ENCODE measurements at regions not wholly inside any gene's neighbourhood (a gene's known extent, or its start where the extent isn't known, plus 50 kb on each side); places are given as distances from the start of the nearest gene placed in this dataset.

DNA sequence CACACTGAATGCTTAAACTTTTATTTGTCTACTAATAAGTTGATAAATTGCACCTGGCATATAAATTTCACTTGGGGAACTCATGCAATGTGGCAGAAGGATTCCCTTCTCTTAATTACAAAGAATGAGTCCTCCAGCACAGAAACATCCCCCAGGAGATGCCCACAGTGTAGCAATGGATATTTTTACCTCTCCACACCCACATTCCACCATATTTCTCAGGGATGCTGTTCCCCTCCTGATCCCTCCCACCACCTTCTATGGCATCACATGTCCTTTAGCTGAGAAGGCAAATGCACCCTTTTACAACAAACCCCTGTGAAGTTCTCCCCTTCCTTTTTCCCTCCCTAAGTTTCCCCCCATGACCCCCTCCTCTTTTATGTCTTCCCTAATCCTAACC lies 56.1 kb upstream of the UBASH3B start:
- Mint-ChIP-seq H3K4me1 (no peaks in the 10 kb centered on the region), H3K27ac (no peak overlapping the region), H3K9me3 (no peaks in the 10 kb centered on the region), H3K4me3 (no peak overlapping the region), H3K36me3 (no peaks in the 10 kb centered on the region), H3K27me3 (ENCODE audit: insufficient read depth, low read depth) (peaks cover 5% of the 10 kb centered on the region)
- H3K27me3 ChIP-seq: no peaks in the 10 kb centered on the region
- H3K9me3 ChIP-seq (ENCODE audit: low read depth): no peaks in the 10 kb centered on the region
- H4K20me1 ChIP-seq (ENCODE audit: low read depth): no peaks in the 10 kb centered on the region
- H2AFZ ChIP-seq (replicated peaks): no peak overlapping the region
- H3K4me2 ChIP-seq: no peak overlapping the region
- H3K9ac ChIP-seq: no peak overlapping the region
- H3K4me3 ChIP-seq: no peak overlapping the region
- H3K79me2 ChIP-seq (ENCODE audit: low read depth): no peaks in the 10 kb centered on the region
- no peaks in the 10 kb centered on the region for H3K36me3 ChIP-seq
- H3K4me1 ChIP-seq: no peaks in the 10 kb centered on the region
- no peak overlapping the region for H3K27ac ChIP-seq
- no peak for DNase-seq (ENCODE audit: low spot score)
- no peaks in the 10 kb centered on the region for H3F3A ChIP-seq (ENCODE audit: low read depth)
- TF ChIP-seq EZH2phosphoT487 (IDR thresholded peaks at IDR 0.05): no peak
- no peak for TF ChIP-seq CTCF (IDR thresholded peaks at IDR 0.05)
- no peak for TF ChIP-seq EZH2 (IDR thresholded peaks at IDR 0.05)

- no peaks in the 10 kb centered on the region for H3K9me3 ChIP-seq (ENCODE audit: low read depth)
- H3K27me3 Mint-ChIP-seq (ENCODE audit: insufficient read depth, low read depth): peaks cover 5% of the 10 kb centered on the region
- H3K4me2 ChIP-seq: no peak overlapping the region
- no peak for DNase-seq (ENCODE audit: low spot score)
- H3K4me1 ChIP-seq: no peaks in the 10 kb centered on the region
- H2AFZ ChIP-seq (replicated peaks): no peak overlapping the region
- H3K4me3 ChIP-seq: no peak overlapping the region
- no peaks in the 10 kb centered on the region for H3K79me2 ChIP-seq (ENCODE audit: low read depth)
- H3K9me3 Mint-ChIP-seq: no peaks in the 10 kb centered on the region
- no peaks in the 10 kb centered on the region for H3K36me3 Mint-ChIP-seq
- no peak overlapping the region for H3K9ac ChIP-seq
- no peaks in the 10 kb centered on the region for H3K27me3 ChIP-seq
- H3K4me3 Mint-ChIP-seq: no peak overlapping the region
- no peaks in the 10 kb centered on the region for H4K20me1 ChIP-seq (ENCODE audit: low read depth)
- H3K27ac ChIP-seq: no peak overlapping the region
- no peaks in the 10 kb centered on the region for H3K4me1 Mint-ChIP-seq
- H3F3A ChIP-seq (ENCODE audit: low read depth): no peaks in the 10 kb centered on the region
- no peaks in the 10 kb centered on the region for H3K36me3 ChIP-seq
- H3K27ac Mint-ChIP-seq: no peak overlapping the region
- TF ChIP-seq EZH2phosphoT487 (IDR thresholded peaks at IDR 0.05) (no peak), CTCF (IDR thresholded peaks at IDR 0.05) (no peak), EZH2 (IDR thresholded peaks at IDR 0.05) (no peak)
Observed at GRCh38 chr11:122598971-122599370, 56.6 kb upstream of the UBASH3B start.

- Histone ChIP-seq H3K79me2 (ENCODE audit: low read depth) (no peaks in the 10 kb centered on the region), H2AFZ (replicated peaks) (no peak overlapping the region), H3K4me3 (no peak overlapping the region), H3F3A (ENCODE audit: low read depth) (no peaks in the 10 kb centered on the region), H3K27ac (no peak overlapping the region), H3K27me3 (no peaks in the 10 kb centered on the region), H4K20me1 (ENCODE audit: low read depth) (no peaks in the 10 kb centered on the region), H3K4me2 (no peak overlapping the region), H3K4me1 (no peaks in the 10 kb centered on the region), H3K9me3 (ENCODE audit: low read depth) (no peaks in the 10 kb centered on the region), H3K9ac (no peak overlapping the region), H3K36me3 (no peaks in the 10 kb centered on the region)
- H3K4me1 Mint-ChIP-seq: no peaks in the 10 kb centered on the region
- no peaks in the 10 kb centered on the region for H3K9me3 Mint-ChIP-seq
- peaks cover 5% of the 10 kb centered on the region for H3K27me3 Mint-ChIP-seq (ENCODE audit: insufficient read depth, low read depth)
- no peak overlapping the region for H3K27ac Mint-ChIP-seq
- no peak overlapping the region for H3K4me3 Mint-ChIP-seq
- no peak for DNase-seq (ENCODE audit: low spot score)
- no peaks in the 10 kb centered on the region for H3K36me3 Mint-ChIP-seq
- TF ChIP-seq EZH2phosphoT487 (IDR thresholded peaks at IDR 0.05): no peak
- no peak for TF ChIP-seq CTCF (IDR thresholded peaks at IDR 0.05)
Observed at GRCh38 chr11:122597511-122597910, 58.0 kb upstream of the UBASH3B start.
